ENCODE measurements at regions not wholly inside any gene's neighbourhood (a gene's known extent, or its start where the extent isn't known, plus 50 kb on each side); places are given as distances from the start of the nearest gene placed in this dataset.

GRCh38 chr20:12847872-12848271 lies 160.9 kb upstream of the SPTLC3 start:
- TF ChIP-seq CTCF (conservative IDR thresholded peaks at IDR 0.05 in 1 of 2, IDR thresholded peaks at IDR 0.05 in 1 of 2; ENCODE audit: extremely low read depth in 1 of 2, insufficient read depth in 1 of 2, low read depth in 1 of 2, low read length in 2 of 2) (no peak), EZH2 (IDR thresholded peaks at IDR 0.05; ENCODE audit: borderline replicate concordance, low read length) (no peak)
